H4 (cell line): ENCODE measurements at regions not wholly inside any gene's neighbourhood (a gene's known extent, or its start where the extent isn't known, plus 50 kb on each side); places are given as distances from the start of the nearest gene placed in this dataset.

Experiments used
- DNase-seq: peaks from one replicate; pipeline ENCODE4 v3.0.0-alpha.2; 2015; ENCODE audit warnings: low spot score

GRCh38 chr2:143916781-143917180, 603.1 kb downstream of the ZEB2 start:
- no peak for DNase-seq

DNA sequence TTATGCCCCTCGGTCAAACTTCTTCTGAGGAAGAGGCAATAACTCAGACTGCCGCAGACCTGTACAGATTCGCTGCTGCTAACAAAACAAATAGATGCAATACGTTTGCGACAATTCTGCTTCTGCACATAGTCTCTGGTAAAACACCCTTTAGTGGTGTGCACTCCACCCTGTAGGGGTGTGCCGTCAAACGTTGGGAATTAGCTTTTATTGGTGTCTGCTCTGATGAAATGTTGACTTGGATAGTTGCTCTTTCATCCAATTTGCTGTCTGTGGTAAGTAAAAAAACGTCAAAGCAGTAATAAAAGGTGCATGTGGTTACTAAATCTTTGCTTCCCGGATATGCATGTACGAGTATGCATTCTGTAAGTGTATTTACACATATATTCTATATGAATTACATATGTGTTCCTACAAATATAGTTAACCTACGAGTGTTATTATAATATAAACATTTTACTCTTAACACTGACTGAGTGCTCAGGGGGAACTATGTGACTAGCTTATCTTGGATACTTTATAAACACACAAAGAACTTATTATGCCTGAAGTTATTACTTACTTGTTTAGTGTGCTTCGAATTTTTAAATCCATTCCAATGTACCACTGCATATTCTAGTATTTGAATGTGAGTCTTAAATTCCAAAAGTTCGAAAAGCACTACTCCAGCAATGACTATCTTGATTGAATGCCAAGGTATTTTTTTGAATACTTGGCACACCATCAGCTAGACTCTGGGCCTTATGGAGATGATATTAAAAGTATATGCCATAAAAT, 610.2 kb downstream of the ZEB2 start:
- DNase-seq: no peak

- no peak for DNase-seq
Measured at GRCh38 chr2:143908843-143909242, 611.1 kb downstream of the ZEB2 start.

GRCh38 chr2:143907801-143908200, 612.1 kb downstream of the ZEB2 start:
- DNase-seq: no peak

DNA sequence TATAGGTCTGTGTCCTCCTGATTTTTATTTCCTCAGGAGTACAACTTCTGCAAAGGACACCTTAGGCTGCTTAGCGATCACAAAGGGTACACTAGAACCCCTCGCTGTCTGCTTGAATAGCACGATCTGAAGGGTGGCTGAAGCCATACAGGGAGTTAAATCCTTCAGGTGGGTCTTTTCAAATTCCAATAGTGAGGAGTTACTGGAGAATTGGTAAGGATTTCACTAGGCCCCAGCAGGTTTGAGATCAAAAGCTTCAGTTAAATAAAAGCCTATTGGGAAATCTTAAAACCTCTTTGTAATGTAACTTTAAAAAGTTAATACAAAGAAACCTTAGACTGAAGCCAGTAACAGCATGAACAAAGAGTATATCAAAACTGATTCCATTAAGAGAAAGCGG, 613.1 kb downstream of the ZEB2 start:
- DNase-seq: no peak

- DNase-seq: no peak
Measured at GRCh38 chr2:143905587-143905986, 614.3 kb downstream of the ZEB2 start.

DNA sequence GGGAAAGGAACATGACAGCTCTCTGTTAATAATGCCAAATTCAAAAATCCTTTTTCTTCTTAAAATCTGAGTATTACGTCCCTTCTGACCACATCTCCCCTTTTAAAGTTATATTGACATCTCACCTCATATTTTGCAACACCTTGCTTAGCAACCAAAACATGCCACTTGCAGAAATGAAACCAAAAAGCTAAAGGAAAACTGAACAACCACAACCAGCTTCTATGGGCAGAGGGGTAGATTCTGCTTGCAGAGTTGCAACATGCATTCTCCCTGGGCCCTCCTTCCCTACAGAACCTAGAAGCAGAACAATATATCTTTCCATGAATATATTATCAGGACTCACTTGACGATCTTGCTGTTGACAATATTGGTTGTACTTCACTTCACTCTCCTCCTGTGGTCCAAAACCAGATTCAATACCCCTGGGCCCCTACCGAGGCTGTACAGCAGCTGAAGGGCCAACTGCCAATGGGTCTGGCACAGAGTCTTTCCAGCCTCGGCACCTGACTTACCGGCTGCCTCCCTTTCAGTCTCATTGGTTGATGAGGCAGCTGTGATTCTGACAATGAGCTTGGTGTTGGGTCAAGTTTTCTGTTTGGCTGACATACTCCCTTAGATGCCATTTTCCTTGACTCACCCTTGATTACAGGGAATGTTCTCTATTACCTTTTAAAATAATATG, 616.6 kb downstream of the ZEB2 start:
- no peak for DNase-seq

GRCh38 chr2:143901185-143901842, 618.6 kb downstream of the ZEB2 start:
- DNase-seq: peak; percentile 70

- DNase-seq: no peak
Measured at GRCh38 chr2:143899987-143900386, 619.9 kb downstream of the ZEB2 start.

DNA sequence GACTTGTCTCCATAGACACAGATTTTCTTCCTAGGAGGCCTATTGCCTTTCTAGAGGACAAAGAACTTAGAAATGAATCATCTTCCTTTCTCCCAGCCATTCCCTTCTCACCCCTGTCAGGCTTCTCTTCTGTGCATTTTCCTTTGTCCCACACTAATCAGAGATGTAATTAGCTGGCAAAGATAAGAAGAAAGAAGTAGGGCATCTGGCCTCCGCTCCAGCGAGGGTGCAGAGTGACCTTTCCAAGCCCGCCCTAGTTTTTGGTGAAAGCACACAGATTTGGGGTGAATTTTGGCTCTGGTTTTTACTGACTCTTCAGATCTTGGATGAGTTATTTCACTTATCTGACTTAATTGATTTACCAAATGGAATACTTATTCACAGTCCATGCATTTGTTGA, 626.5 kb downstream of the ZEB2 start:
- DNase-seq: no peak

GRCh38 chr2:143891879-143892308, 628.0 kb downstream of the ZEB2 start:
- DNase-seq: no peak

- no peak for DNase-seq
Measured at GRCh38 chr2:143890798-143891197, 629.1 kb downstream of the ZEB2 start.

GRCh38 chr2:143889216-143889615, 630.7 kb downstream of the ZEB2 start:
- no peak for DNase-seq

DNA sequence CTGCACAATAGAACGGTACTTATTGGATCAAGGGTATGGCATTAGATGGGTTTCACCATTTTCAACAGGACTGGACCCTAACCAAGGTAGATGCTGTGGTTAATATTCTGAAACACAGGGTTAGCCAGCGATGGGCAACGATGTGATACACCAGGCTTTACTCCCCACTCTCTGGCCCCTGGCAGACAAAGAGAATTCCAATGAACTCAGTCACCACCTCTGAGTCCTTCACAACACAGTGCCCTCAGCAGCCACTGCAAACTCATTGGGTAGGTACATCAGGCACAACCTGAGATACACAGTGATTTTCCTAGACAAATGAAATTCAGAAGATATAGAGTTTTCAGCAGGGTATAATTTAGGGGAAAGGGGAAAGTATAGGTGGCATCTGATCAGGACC, 634.5 kb downstream of the ZEB2 start:
- DNase-seq: no peak

DNA sequence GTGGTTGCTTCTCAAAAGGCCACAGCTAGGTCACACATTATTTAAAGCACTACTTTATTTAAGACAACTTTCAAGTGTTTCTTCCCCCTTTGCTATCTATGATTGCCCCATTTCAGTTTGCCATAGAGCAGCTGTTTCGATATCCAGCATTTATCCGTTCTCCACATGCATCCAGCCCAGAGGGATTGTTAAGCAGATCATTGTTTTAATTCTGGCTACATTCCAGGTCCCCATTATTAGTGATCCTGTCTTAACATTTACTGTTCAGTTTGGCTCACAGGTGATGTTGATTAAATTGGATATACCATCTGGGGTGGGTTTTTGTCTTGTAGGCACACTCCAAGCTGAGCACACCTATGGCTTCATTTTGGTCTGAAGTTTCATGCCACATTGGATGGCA, 638.7 kb downstream of the ZEB2 start:
- no peak for DNase-seq

GRCh38 chr2:143877876-143878530, 641.9 kb downstream of the ZEB2 start:
- DNase-seq: no peak

DNA sequence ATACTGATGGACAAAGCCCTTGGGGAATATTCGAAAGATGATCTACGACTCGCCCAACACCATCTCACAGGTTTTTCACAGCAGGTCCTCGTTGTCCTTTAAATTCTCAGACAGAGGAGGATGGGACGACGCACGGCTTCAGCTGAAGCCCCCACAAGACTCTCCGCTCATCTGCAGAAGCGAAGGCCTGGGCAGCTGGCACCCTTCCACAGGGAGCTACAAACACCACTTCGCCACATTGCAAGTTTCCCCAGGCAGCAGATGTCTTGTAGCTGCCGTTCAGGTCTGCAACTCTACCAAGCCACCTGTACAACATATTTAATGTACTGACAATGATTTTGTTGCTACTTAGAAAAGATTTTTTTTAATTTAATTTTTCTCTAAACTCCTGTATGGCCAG, 642.9 kb downstream of the ZEB2 start:
- DNase-seq: no peak

DNA sequence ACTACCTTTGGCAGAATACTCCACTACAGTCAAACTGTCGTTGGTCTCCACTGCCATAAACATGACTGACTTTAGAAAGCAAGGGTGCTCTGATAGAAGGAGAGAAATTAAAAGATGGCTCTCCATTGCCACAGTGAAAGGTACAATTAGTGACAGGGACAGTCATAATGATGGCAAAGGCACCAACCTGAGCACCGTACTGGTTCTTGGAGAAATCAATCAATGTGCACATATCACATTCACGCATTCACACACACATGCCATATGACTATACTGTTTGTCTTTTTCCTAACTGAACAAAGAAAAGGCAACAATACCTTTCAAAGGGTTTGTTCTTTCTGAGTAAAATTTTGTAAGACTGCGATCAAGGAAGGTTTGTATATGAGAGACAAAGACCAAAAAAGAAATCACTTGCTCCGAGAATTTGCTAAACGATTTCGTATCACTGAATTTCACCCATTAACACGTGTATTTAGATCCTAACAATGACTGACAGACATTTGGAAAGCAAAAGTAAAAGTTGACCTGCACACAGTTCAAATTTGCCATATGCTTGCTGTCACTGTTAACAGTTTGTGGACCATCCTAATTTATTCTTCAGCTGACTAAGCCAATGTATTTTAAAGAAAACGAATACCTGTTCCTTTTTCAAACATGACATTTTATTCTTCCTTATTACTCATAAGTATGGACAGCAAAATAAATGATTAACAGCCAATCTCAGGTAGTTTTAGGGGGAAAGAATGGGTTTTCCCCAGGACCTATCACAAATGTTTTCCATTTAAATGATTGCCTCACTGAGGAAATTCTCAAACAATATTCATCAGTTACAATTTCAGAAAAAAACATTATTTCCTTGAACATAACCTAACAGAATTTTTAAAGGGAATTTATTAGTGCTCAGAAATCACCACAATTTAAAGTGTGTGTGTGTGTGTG, 644.4 kb downstream of the ZEB2 start:
- DNase-seq: no peak

- DNase-seq: no peak
Measured at GRCh38 chr2:143873886-143874285, 646.0 kb downstream of the ZEB2 start.

GRCh38 chr2:143870696-143871095, 649.2 kb downstream of the ZEB2 start:
- no peak for DNase-seq

DNA sequence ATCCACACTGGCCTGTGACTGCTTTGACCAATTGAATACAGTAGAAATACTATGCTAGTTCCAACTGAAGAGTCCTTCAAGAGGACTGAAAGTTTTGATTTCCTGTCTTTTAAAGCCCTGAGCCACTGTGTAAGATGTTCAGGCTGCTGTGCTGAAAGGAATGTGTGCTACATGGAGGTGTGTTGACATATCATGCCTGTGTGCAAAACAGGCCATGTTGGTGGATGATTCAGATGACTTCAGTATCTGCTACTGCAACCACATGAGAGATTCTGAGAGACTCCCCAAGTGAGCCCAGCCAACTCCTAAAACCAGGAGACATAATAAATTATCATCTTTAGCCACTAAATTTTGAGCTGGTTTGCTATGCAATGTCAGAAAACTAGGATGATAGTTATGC, 662.9 kb downstream of the ZEB2 start:
- DNase-seq: no peak
